ENCODE measurements at regions not wholly inside any gene's neighbourhood (a gene's known extent, or its start where the extent isn't known, plus 50 kb on each side); places are given as distances from the start of the nearest gene placed in this dataset.

DNA sequence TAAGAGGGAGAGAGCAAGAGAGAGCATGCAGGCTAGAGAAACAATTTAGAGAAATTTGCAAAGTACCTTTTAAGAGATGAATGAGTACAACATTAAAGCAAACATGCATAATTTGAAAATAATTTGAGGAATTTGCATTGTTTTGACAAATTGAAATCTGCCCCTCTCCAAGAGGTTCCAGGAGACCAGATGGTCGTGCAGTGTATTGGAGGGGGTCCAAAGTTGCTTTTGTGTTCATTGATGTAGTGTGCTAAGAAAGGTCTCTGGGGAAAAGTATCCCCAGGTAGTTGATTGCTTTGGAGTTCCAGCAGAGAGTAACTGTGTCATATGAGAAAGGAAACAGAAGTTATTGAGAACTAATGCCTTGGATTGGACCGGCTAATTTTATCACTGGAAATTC, 635.0 kb upstream of the TENM3 start:
- DNase-seq (ENCODE audit: low read depth in 2 of 2) = no peak

DNA sequence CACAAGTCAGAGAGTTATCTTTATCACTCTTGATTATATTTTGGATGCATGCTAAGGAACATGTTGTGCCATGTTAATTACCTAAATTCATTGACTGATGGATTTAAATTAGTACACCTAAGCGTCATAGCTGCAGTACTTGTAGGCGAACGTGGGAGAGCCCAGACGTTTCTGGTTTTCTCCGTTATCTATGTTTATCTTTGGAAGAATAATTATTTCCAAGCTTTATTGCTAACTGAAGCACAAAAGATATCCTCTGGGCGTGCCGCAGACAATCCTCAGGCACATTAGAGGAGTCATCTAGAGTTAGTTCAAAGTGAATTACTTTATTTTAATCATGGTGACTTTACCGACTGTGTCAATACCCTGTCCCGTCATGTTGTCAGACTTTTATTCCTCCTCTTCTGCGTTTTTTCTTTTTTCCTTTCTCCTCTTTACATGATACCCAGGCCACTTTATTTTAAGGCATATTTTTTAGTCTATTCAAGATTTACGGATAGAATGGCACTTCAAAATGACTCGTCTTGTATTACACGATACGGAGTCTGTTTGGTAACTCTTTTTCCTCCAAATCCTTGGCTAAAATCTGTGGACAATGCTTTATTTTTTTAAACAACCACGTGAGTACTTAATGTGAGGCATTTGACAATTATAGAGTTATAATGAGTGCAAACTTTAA, 632.0 kb upstream of the TENM3 start:
- no peak for DNase-seq (ENCODE audit: low read depth in 2 of 2)

DNA sequence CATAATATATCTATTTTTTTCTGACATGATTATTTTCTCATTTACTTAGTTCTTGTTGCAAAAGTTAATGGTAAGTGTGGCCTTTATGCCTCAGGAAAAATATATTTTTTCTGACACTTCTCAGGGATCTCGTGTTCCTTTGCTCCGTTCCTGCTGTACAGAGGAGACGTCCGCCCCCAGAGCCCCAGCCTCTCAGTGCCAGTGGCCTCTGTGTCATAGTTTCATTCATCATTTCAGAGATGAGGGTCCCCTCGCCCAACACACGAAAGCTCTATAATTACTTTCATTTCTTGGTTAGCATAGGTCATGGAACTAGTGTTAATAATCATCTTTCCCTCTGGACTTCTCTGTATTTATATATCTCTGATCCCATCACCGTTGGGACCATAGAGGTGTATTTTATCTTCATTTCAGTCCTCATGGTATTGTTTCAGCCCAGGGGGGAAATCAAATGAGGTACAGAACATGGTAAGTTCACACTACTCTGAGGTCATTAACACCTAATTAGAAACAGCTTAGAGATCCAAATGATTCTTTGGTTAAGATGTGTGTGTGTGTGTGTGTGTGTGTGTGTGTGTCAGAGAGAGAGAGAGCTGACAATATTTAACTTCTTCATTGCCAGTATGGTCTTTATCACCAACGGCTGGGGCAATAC, 631.1 kb upstream of the TENM3 start:
- no peak for DNase-seq (ENCODE audit: low read depth in 2 of 2)

DNA sequence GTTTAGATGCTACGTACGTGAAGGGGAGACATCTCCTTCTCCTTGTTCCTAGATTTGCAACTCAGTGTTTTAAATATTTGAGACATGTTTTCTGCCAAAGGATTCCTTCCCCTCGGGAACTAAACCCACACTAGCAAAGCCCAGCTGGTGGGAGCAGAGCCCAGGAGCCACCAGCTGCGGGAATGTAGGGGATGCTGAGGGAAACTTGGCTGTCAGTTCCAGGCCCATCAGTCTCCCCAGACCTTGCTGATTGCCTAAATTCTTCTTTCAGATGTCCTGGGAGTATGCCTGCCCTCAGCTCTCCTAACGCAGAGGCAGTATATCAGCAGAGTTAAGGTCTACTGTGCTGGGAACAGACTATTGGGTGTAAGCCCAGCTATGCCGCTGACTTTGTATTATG, 630.0 kb upstream of the TENM3 start:
- DNase-seq (ENCODE audit: low read depth in 2 of 2) = no peak

- no peak for DNase-seq (ENCODE audit: low read depth in 2 of 2)
Observed at GRCh38 chr4:181618038-181618618, 625.1 kb upstream of the TENM3 start.

GRCh38 chr4:181618896-181619295, 624.3 kb upstream of the TENM3 start:
- DNase-seq (ENCODE audit: low read depth in 2 of 2) = no peak

GRCh38 chr4:181619651-181620050, 623.6 kb upstream of the TENM3 start:
- no peak for DNase-seq (ENCODE audit: low read depth in 2 of 2)

GRCh38 chr4:181637186-181638105, 605.8 kb upstream of the TENM3 start:
- DNase-seq (ENCODE audit: low read depth in 2 of 2) = no peak

- no peak for DNase-seq (ENCODE audit: low read depth in 2 of 2)
Observed at GRCh38 chr4:181643466-181643865, 599.7 kb upstream of the TENM3 start.

- DNase-seq (ENCODE audit: low read depth in 2 of 2) = no peak
Observed at GRCh38 chr4:181645489-181645888, 597.7 kb upstream of the TENM3 start.

DNA sequence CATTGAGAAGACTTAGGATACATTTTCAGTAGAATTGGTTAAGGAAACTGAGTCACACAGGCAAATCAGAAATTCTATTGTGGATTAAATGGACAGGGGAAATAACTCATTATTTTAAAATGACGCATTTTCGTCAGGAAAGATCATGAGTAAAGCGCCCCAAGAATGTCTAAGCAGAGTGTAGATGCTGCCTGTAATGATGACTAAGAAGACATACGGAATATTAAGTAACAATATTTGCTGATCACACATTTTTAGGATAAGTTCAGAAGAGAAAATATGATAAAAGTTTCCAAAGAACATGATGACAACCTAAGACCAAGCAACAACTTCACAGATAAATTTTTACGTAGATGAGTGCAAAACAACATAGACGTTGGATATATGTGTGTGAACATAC, 596.3 kb upstream of the TENM3 start:
- DNase-seq (ENCODE audit: low read depth in 2 of 2) = peak in 1 of 2 experiments; percentile 24

DNA sequence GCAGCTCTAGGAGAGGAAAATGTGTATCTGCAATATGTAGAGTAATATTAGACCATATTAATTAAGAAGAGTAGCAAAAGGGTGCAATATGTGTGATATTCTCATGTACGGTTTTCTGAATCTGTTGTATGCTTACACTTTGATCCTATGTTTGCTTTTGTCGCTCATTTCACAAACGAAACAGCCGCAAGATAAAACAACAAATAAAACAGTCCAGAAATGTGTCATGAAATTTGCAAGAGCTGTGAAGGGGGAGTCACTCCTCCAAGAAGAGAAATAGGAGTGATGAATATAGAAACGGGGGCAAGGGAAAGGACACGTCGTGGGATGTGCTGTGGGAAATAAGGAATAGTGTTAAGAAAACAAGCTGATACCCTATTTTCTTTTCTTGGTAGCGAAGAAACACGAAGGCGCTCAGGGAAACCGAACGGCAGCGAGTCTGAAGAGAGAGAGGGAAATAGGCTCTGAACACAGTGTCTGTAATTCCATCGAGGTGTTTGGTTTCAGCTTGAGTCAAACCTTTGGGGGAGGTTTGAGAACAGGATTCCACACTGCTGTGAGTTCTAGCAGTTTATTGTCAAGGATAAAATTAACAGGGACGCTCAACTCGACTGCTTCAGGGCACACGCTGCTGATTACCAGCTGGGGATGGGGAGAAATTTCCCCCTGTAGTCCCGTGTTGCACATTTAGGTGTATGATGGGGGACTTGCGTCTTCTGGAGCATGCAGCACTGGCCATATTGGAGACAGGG, 595.6 kb upstream of the TENM3 start:
- DNase-seq (ENCODE audit: low read depth in 2 of 2) = no peak

GRCh38 chr4:181650033-181650825, 593.0 kb upstream of the TENM3 start:
- DNase-seq (ENCODE audit: low read depth in 2 of 2) = no peak

DNA sequence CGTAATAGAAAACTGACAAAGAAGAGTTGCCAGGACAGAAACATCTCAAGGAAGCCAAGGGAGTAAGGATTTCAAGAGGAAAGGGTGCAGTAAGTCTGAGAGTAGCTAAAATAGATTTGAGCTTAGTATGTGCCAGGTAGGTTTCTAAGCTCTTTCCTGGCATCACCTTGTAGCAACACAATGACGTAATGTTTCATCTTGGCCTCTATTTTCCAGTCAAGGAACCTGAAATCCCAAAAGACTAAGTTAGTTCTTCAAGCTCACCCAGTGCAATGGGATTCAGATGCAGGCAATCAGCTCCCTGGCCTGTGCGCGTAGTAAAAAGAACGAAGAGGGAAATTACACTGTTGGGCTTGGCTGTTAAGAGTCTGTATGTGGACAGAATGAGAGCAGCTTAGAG, 586.5 kb upstream of the TENM3 start:
- DNase-seq (ENCODE audit: low read depth in 2 of 2) = no peak

GRCh38 chr4:181659202-181659601, 584.0 kb upstream of the TENM3 start:
- no peak for DNase-seq (ENCODE audit: low read depth in 2 of 2)

- DNase-seq (ENCODE audit: low read depth in 2 of 2) = no peak
Observed at GRCh38 chr4:181659876-181660275, 583.3 kb upstream of the TENM3 start.

GRCh38 chr4:181661090-181661489, 582.1 kb upstream of the TENM3 start:
- DNase-seq (ENCODE audit: low read depth in 2 of 2) = peak; percentile 69 to 72

GRCh38 chr4:181661923-181662322, 581.3 kb upstream of the TENM3 start:
- no peak for DNase-seq (ENCODE audit: low read depth in 2 of 2)

GRCh38 chr4:181662383-181662782, 580.8 kb upstream of the TENM3 start:
- peak in 1 of 2 experiments; percentile 53 for DNase-seq (ENCODE audit: low read depth in 2 of 2)

- no peak for DNase-seq (ENCODE audit: low read depth in 2 of 2)
Observed at GRCh38 chr4:181670506-181670905, 572.7 kb upstream of the TENM3 start.

DNA sequence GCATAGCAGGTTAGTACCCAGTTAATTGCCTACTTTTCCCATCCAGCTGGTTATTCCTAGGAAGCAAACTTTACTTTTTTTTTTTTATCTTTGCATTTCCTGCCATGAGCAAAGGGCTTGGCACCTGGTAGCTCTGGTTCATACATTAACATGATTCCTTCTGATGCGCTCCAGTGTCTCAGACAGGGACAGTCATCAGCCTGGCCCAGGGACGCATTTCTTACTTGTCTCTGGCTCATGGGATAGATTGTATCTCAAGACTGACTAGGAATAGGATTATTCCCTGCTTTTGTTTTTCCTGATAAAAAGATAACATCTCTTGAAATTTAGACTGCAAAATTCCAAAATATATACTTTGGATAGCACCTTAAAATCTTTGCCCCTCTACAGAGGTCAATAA, 571.5 kb upstream of the TENM3 start:
- no peak for DNase-seq (ENCODE audit: low read depth in 2 of 2)
